Panc1 (cell line): ENCODE measurements at regions not wholly inside any gene's neighbourhood (a gene's known extent, or its start where the extent isn't known, plus 50 kb on each side); places are given as distances from the start of the nearest gene placed in this dataset.

Experiments
- ATAC-seq: fragments of 200-7000 bp; cut with Tn5 transposase; 2 replicates; pipeline ENCODE4 v1.9.1; 2020; ENCODE audit warnings: mild to moderate bottlenecking, moderate library complexity
- BruUV-seq: library from RNA; stranded (reverse); fragments of 400-500 nt; replicated peaks from 2 replicates; lab custom pipeline; 2021; lab: Mats Ljungman, UMichigan
- CTCF ChIA-PET: fragments of 300-600 bp; sonication (Branson Sonifier 250); formaldehyde crosslinking; loops from one replicate; lab custom pipeline; 2022; ENCODE audit warnings: antibody characterized with exemption; lab: Charles Lee
- POLR2A ChIA-PET: fragments of 300-600 bp; sonication (Branson Sonifier 250); formaldehyde crosslinking; loops from one replicate; lab custom pipeline; 2022; ENCODE audit warnings: antibody characterized with exemption; lab: Charles Lee
- DNase-seq: peaks from one replicate; pipeline ENCODE4 v3.0.0-alpha.2; 2010; ENCODE audit warnings: low read depth, low spot score
- H3K27ac ChIP-seq: 2 replicates; pipeline ENCODE4 v1.5.1; 2011; ENCODE audit warnings: mild to moderate bottlenecking, low read length, inconsistent platforms
- H3K27me3 ChIP-seq: fragments of 200-500 bp; sonication (Bioruptor generic); 2 replicates; pipeline ENCODE4 v1.6.0; 2014; ENCODE audit warnings: low read length, inconsistent platforms; ENCODE audit not compliant: control insufficient read depth, insufficient read depth
- H3K36me3 ChIP-seq: fragments of 200-500 bp; sonication (Bioruptor generic); 2 replicates; pipeline ENCODE4 v1.5.1; 2014; ENCODE audit warnings: inconsistent platforms, mild to moderate bottlenecking, low read length, moderate library complexity; ENCODE audit not compliant: control insufficient read depth, insufficient read depth
- H3K4me1 ChIP-seq: 2 replicates; pipeline ENCODE4 v1.5.1; 2011; ENCODE audit warnings: inconsistent platforms, mild to moderate bottlenecking, low read length, moderate library complexity; ENCODE audit not compliant: control insufficient read depth, insufficient read depth
- H3K4me3 ChIP-seq, 2 experiments: 2 replicates each; pipeline ENCODE4 v1.5.1; 2011 to 2012; ENCODE audit warnings: low read depth in 2 of 2, low read length in 2 of 2, mild to moderate bottlenecking in 2 of 2, inconsistent platforms in 1 of 2, moderate library complexity in 1 of 2
- H3K9me3 ChIP-seq: fragments of 200-500 bp; sonication (Bioruptor generic); 2 replicates; pipeline ENCODE4 v1.5.1; 2014; ENCODE audit warnings: low read depth, mild to moderate bottlenecking, inconsistent platforms, low read length, moderate library complexity; ENCODE audit not compliant: control insufficient read depth, insufficient read depth
- CTCF ChIP-seq: fragments of 450-650 bp; IDR thresholded peaks from 2 replicates; pipeline ENCODE4 v1.5.1; 2017; ENCODE audit warnings: mild to moderate bottlenecking
- POLR2AphosphoS5 ChIP-seq: IDR thresholded peaks from 2 replicates; pipeline ENCODE4 v1.6.1; 2012; ENCODE audit warnings: mild to moderate bottlenecking, low read depth, low read length, moderate library complexity
- REST ChIP-seq, 2 experiments: IDR thresholded peaks; 2 replicates each; pipeline ENCODE4 v1.6.1; 2011 to 2012; ENCODE audit warnings: low read depth in 2 of 2, control low read depth in 1 of 2, low read length in 1 of 2, mild to moderate bottlenecking in 1 of 2, moderate library complexity in 1 of 2; ENCODE audit not compliant: insufficient read depth in 1 of 2
- SIN3A ChIP-seq: IDR thresholded peaks from 2 replicates; pipeline ENCODE4 v1.6.1; 2012; ENCODE audit warnings: low read depth, mild to moderate bottlenecking, low read length, moderate library complexity, borderline replicate concordance; ENCODE audit not compliant: insufficient read depth
- TCF7L2 ChIP-seq: IDR thresholded peaks from 2 replicates; pipeline ENCODE4 v1.6.1; 2011; ENCODE audit warnings: mild to moderate bottlenecking, low read depth, low read length, inconsistent platforms
- in situ Hi-C: cut with HindIII; loops from 2 replicates; pipeline ENCODE4 v1.10.0; 2016; ENCODE audit warnings: low sequenced_read_pairs, low pct_unique_long_range_greater_than_20kb
- intact Hi-C: fragments of 100-400 bp; cut with micrococcal nuclease; formaldehyde crosslinking; loops from one replicate; pipeline ENCODE4 v1.10.0; 2022; ENCODE audit not compliant: unreplicated experiment

DNA sequence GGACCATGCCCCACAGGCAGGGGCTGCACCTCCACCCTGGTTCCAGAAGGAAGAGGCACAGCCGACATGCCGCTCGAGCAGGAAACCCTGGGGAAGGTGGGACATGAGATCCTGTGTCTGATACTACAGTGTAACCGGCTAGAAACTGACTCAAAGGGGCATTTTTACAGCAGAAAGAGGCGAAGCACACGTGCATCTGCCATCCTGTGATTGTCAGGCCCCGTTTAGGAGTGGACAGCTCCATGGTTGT is 62.7 kb downstream of the SIK1 start:
- ATAC-seq (no peak), DNase-seq (no peak)
- Histone ChIP-seq H3K9me3 (no peaks in the 10 kb centered on the region), H3K4me3 (no peak overlapping the region), H3K36me3 (no peaks in the 10 kb centered on the region), H3K27me3 (no peaks in the 10 kb centered on the region), H3K27ac (no peak overlapping the region), H3K4me1 (no peaks in the 10 kb centered on the region)
- no TSS peak for BruUV-seq
- in situ Hi-C loops (no loop called here), intact Hi-C loops (no loop called here)
- CTCF ChIA-PET: no interaction called here
- POLR2A ChIA-PET: no interaction called here
- TF ChIP-seq REST (IDR thresholded peaks at IDR 0.05; ENCODE audit: insufficient read depth in 1 of 2, low read depth in 2 of 2, low read length in 1 of 2): no peak
- TF ChIP-seq POLR2AphosphoS5: no peak
- no peak for TF ChIP-seq TCF7L2
- no peak for TF ChIP-seq SIN3A
- no peak for TF ChIP-seq CTCF

GRCh38 chr21:43363506-43364260 is 63.2 kb downstream of the SIK1 start:
- no peak overlapping the region for H3K27ac ChIP-seq
- DNase-seq: no peak
- no peak overlapping the region for H3K4me3 ChIP-seq
- CTCF ChIA-PET: no interaction called here
- no peaks in the 10 kb centered on the region for H3K27me3 ChIP-seq
- BruUV-seq: no TSS peak
- ATAC-seq: no peak
- intact Hi-C loops: no loop called here
- in situ Hi-C loops: no loop called here
- POLR2A ChIA-PET: no interaction called here
- H3K36me3 ChIP-seq: no peaks in the 10 kb centered on the region
- TF ChIP-seq REST (IDR thresholded peaks at IDR 0.05; ENCODE audit: insufficient read depth in 1 of 2, low read depth in 2 of 2, low read length in 1 of 2) (no peak), POLR2AphosphoS5 (no peak), SIN3A (no peak), TCF7L2 (no peak), CTCF (no peak)
- no peaks in the 10 kb centered on the region for H3K9me3 ChIP-seq
- H3K4me1 ChIP-seq: no peaks in the 10 kb centered on the region
